ENCODE measurements at regions not wholly inside any gene's neighbourhood (a gene's known extent, or its start where the extent isn't known, plus 50 kb on each side); places are given as distances from the start of the nearest gene placed in this dataset.

DNA sequence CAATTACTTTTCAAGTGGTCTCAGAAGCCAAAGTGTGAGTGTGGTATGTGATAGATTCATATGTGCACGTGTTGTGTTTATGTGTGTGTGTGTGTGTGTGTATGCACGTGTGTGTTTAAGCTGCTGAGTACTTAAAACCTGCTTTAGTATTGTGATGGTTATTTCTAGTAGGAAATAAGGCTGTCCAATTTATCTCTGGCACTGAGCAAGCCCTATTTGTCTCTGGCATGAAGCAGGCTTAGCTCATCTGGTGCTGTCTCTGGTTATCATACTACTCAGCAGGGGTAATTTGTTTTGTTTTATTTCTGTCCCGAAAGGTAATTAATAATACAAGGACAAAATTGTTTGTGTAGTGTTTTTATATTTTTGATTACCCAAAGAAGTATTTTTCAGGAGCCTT lies 333.7 kb downstream of the FAT3 start:
- Histone ChIP-seq H3K4me3 (ENCODE audit: control insufficient read depth in 2 of 3, extremely low read depth in 1 of 3, insufficient read depth in 2 of 3, low read depth in 1 of 3, low read length in 3 of 3) (no peak overlapping the region), H3K9me3 (ENCODE audit: control insufficient read depth, low read depth, low read length) (no peaks in the 10 kb centered on the region), H3K79me2 (ENCODE audit: control insufficient read depth, insufficient read depth, low read length) (no peaks in the 10 kb centered on the region), H3K36me3 (ENCODE audit: control insufficient read depth in 2 of 2, extremely low read depth in 1 of 2, insufficient read depth in 2 of 2, low read length in 2 of 2) (no peaks in the 10 kb centered on the region), H3K9ac (ENCODE audit: control insufficient read depth, extremely low read depth, insufficient read depth, low read length) (no peak overlapping the region), H3K4me1 (ENCODE audit: control insufficient read depth, extremely low read depth, insufficient read depth, low read length) (no peaks in the 10 kb centered on the region), H3K9me1 (ENCODE audit: control insufficient read depth, extremely low read depth, insufficient read depth, low read length) (no peaks in the 10 kb centered on the region), H2AFZ (ENCODE audit: control insufficient read depth, low read length) (no peak overlapping the region), H3K27ac (ENCODE audit: control insufficient read depth, insufficient read depth, low read length) (no peak overlapping the region), H3K4me2 (ENCODE audit: control insufficient read depth, extremely low read depth, insufficient read depth, low read depth, low read length) (no peak overlapping the region), H4K20me1 (ENCODE audit: control insufficient read depth, extremely low read depth, insufficient read depth, low read length) (no peaks in the 10 kb centered on the region), H3K27me3 (ENCODE audit: control insufficient read depth, extremely low read depth, insufficient read depth, low read length) (no peaks in the 10 kb centered on the region)
- FAIRE-seq (no peak), DNase-seq (ENCODE audit: low read depth, low spot score) (no peak)
- dilution Hi-C loops (cut with MboI; ENCODE audit: extremely low pct_ligation_motif_present, low sequenced_read_pairs) = no loop called here
- no peak for TF ChIP-seq EZH2 (IDR thresholded peaks at IDR 0.05; ENCODE audit: low read length)
- TF ChIP-seq, protein P1, sequence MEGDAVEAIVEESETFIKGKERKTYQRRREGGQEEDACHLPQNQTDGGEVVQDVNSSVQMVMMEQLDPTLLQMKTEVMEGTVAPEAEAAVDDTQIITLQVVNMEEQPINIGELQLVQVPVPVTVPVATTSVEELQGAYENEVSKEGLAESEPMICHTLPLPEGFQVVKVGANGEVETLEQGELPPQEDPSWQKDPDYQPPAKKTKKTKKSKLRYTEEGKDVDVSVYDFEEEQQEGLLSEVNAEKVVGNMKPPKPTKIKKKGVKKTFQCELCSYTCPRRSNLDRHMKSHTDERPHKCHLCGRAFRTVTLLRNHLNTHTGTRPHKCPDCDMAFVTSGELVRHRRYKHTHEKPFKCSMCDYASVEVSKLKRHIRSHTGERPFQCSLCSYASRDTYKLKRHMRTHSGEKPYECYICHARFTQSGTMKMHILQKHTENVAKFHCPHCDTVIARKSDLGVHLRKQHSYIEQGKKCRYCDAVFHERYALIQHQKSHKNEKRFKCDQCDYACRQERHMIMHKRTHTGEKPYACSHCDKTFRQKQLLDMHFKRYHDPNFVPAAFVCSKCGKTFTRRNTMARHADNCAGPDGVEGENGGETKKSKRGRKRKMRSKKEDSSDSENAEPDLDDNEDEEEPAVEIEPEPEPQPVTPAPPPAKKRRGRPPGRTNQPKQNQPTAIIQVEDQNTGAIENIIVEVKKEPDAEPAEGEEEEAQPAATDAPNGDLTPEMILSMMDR (optimal IDR thresholded peaks at IDR 0.05 in 1 of 3, IDR thresholded peaks at IDR 0.05 in 1 of 3, conservative IDR thresholded peaks at IDR 0.05 in 1 of 3; ENCODE audit: extremely low read depth in 1 of 3, insufficient read depth in 2 of 3, low read length in 3 of 3) = no peak

DNA sequence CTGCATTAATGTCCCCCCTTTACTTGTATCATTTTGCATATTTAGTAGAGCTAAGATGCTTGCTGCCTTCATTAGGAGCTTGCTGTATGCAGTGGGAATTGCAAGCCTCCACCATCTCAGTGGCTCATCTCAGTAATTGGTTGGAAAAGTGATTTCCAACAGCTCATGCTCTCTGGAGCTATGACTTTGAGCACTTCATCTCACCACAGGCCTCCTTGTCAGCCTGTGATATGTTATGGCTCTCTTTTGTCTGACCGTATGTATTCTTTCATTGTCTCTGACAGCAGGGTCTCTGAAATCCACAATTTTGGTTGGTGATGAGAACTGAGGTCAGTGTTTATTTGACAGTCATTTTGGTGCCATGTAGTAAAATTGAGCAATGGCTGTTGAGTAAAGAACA lies 345.1 kb downstream of the FAT3 start:
- dilution Hi-C loops (cut with MboI; ENCODE audit: extremely low pct_ligation_motif_present, low sequenced_read_pairs) = no loop called here
- TF ChIP-seq EZH2 (IDR thresholded peaks at IDR 0.05; ENCODE audit: low read length) = no peak
- TF ChIP-seq, protein P1 (optimal IDR thresholded peaks at IDR 0.05 in 1 of 3, IDR thresholded peaks at IDR 0.05 in 1 of 3, conservative IDR thresholded peaks at IDR 0.05 in 1 of 3; ENCODE audit: extremely low read depth in 1 of 3, insufficient read depth in 2 of 3, low read length in 3 of 3) = no peak
- H3K9me1 ChIP-seq (ENCODE audit: control insufficient read depth, extremely low read depth, insufficient read depth, low read length) = no peaks in the 10 kb centered on the region
- H4K20me1 ChIP-seq (ENCODE audit: control insufficient read depth, extremely low read depth, insufficient read depth, low read length) = no peaks in the 10 kb centered on the region
- FAIRE-seq = no peak
- H3K4me2 ChIP-seq (ENCODE audit: control insufficient read depth, extremely low read depth, insufficient read depth, low read depth, low read length) = no peak overlapping the region
- H3K4me3 ChIP-seq (ENCODE audit: control insufficient read depth in 2 of 3, extremely low read depth in 1 of 3, insufficient read depth in 2 of 3, low read depth in 1 of 3, low read length in 3 of 3) = no peak overlapping the region
- no peak overlapping the region for H2AFZ ChIP-seq (ENCODE audit: control insufficient read depth, low read length)
- no peaks in the 10 kb centered on the region for H3K9me3 ChIP-seq (ENCODE audit: control insufficient read depth, low read depth, low read length)
- H3K27me3 ChIP-seq (ENCODE audit: control insufficient read depth, extremely low read depth, insufficient read depth, low read length) = no peaks in the 10 kb centered on the region
- H3K79me2 ChIP-seq (ENCODE audit: control insufficient read depth, insufficient read depth, low read length) = no peaks in the 10 kb centered on the region
- H3K36me3 ChIP-seq (ENCODE audit: control insufficient read depth in 2 of 2, extremely low read depth in 1 of 2, insufficient read depth in 2 of 2, low read length in 2 of 2) = no peaks in the 10 kb centered on the region
- H3K9ac ChIP-seq (ENCODE audit: control insufficient read depth, extremely low read depth, insufficient read depth, low read length) = no peak overlapping the region
- DNase-seq (ENCODE audit: low read depth, low spot score) = no peak
- H3K4me1 ChIP-seq (ENCODE audit: control insufficient read depth, extremely low read depth, insufficient read depth, low read length) = no peaks in the 10 kb centered on the region
- H3K27ac ChIP-seq (ENCODE audit: control insufficient read depth, insufficient read depth, low read length) = no peak overlapping the region

Data from keratinocyte (primary cell).